ENCODE measurements at regions not wholly inside any gene's neighbourhood (a gene's known extent, or its start where the extent isn't known, plus 50 kb on each side); places are given as distances from the start of the nearest gene placed in this dataset.

- H3K27me3 ChIP-seq (ENCODE audit: control insufficient read depth in 4 of 4, insufficient read depth in 4 of 4, low read length in 3 of 4) = no peaks in the 10 kb centered on the region
- H3K9me3 ChIP-seq (ENCODE audit: control insufficient read depth in 4 of 4, low read length in 3 of 4) = no peaks in the 10 kb centered on the region
- no peak for TF ChIP-seq REST (IDR thresholded peaks at IDR 0.05)
- TF ChIP-seq HNF4G (IDR thresholded peaks at IDR 0.05) = no peak
- no peak for TF ChIP-seq HNF4A (conservative IDR thresholded peaks at IDR 0.05)
- TF ChIP-seq RAD21 (IDR thresholded peaks at IDR 0.05) = no peak
- no peak for TF ChIP-seq ATF3 (IDR thresholded peaks at IDR 0.05)
- TF ChIP-seq FOXA1 (IDR thresholded peaks at IDR 0.05) = no peak
- no peak for TF ChIP-seq SP1 (IDR thresholded peaks at IDR 0.05)
- no peak for TF ChIP-seq ZBTB33 (IDR thresholded peaks at IDR 0.05)
- TF ChIP-seq YY1 (IDR thresholded peaks at IDR 0.05) = no peak
- TF ChIP-seq MAX (IDR thresholded peaks at IDR 0.05) = no peak
- no peak for TF ChIP-seq RXRA (IDR thresholded peaks at IDR 0.05)
- no peak for TF ChIP-seq FOXA2 (IDR thresholded peaks at IDR 0.05)
- no peak for TF ChIP-seq CTCF (IDR thresholded peaks at IDR 0.05; ENCODE audit: low read depth, low read length, missing input control)
- TF ChIP-seq TAF1 (conservative IDR thresholded peaks at IDR 0.05) = no peak
- no peak for DNase-seq (ENCODE audit: low spot score)
- no peaks in the 10 kb centered on the region for H3K4me1 ChIP-seq (ENCODE audit: control insufficient read depth in 4 of 4, insufficient read depth in 4 of 4, low read length in 3 of 4)
- H3K27ac ChIP-seq (ENCODE audit: low read depth in 1 of 2, low read length in 2 of 2) = no peak overlapping the region
- H3K4me3 ChIP-seq (ENCODE audit: low read depth in 1 of 3, low read length in 3 of 3) = no peak overlapping the region
- no peak overlapping the region for H3K9ac ChIP-seq (ENCODE audit: low read depth in 1 of 2, low read length in 2 of 2)
- H3K36me3 ChIP-seq (ENCODE audit: control insufficient read depth in 4 of 4, insufficient read depth in 3 of 4, low read depth in 1 of 4, low read length in 3 of 4) = no peaks in the 10 kb centered on the region
- 79% methylated on average over 1 of the region's 1 CpG for WGBS
Measured at GRCh38 chr7:93717217-93717900, 142.8 kb upstream of the CALCR start.

- 27% methylated on average over 6 of the region's 6 CpGs for WGBS
- H3K4me1 ChIP-seq (ENCODE audit: control insufficient read depth in 4 of 4, insufficient read depth in 4 of 4, low read length in 3 of 4) = no peaks in the 10 kb centered on the region
- no peaks in the 10 kb centered on the region for H3K36me3 ChIP-seq (ENCODE audit: control insufficient read depth in 4 of 4, insufficient read depth in 3 of 4, low read depth in 1 of 4, low read length in 3 of 4)
- no peak overlapping the region for H3K4me3 ChIP-seq (ENCODE audit: low read depth in 1 of 3, low read length in 3 of 3)
- no peak overlapping the region for H3K9ac ChIP-seq (ENCODE audit: low read depth in 1 of 2, low read length in 2 of 2)
- H3K9me3 ChIP-seq (ENCODE audit: control insufficient read depth in 4 of 4, low read length in 3 of 4) = no peaks in the 10 kb centered on the region
- no peak overlapping the region for H3K27ac ChIP-seq (ENCODE audit: low read depth in 1 of 2, low read length in 2 of 2)
- peak; percentile 45 for DNase-seq (ENCODE audit: low spot score)
- TF ChIP-seq CTCF (IDR thresholded peaks at IDR 0.05; ENCODE audit: low read depth, low read length, missing input control) (peak; percentile 36), SP1 (IDR thresholded peaks at IDR 0.05) (no peak), RAD21 (IDR thresholded peaks at IDR 0.05) (peak; percentile 67 to 75), TAF1 (conservative IDR thresholded peaks at IDR 0.05) (no peak)
- peaks cover 0 to 2% (median 0%) of the 10 kb centered on the region in 4 donors for H3K27me3 ChIP-seq (ENCODE audit: control insufficient read depth in 4 of 4, insufficient read depth in 4 of 4, low read length in 3 of 4)
Measured at GRCh38 chr7:93715234-93715633, 140.7 kb upstream of the CALCR start.

Data from liver (tissue), 8 donors.